Amygdala (tissue), 56 donors: ENCODE measurements at regions not wholly inside any gene's neighbourhood (a gene's known extent, or its start where the extent isn't known, plus 50 kb on each side); places are given as distances from the start of the nearest gene placed in this dataset.
"Not testable (repeated sequence)": the region's sequence is repeated elsewhere in the genome, so short reads cannot be mapped to it uniquely, and the experiment has no call there.

Experiments used
- DNase-seq, 56 donors: peaks; one replicate each; lab custom pipeline; 2025; lab: John Stamatoyannopoulos, UW

DNA sequence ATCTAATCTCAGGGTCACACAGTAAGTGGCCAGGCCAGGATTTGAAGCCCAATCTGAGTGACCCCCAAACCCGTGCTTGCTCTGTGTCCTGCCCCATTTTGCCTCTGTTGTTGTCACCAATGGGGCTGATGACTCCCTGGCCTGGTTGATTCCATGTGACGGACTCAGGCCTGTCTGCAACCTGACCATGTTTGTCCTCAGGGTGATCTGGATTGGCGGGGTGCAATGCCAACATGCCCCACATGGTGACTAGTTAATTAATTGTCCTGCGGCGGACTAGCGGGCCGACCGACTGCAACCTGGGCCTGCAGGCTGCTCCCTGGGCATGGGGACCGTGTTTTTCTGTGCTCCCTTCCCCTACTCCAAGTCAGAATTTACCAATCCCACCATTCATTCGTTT, 256.3 kb downstream of the MATN1 start:
- no peak for DNase-seq

DNA sequence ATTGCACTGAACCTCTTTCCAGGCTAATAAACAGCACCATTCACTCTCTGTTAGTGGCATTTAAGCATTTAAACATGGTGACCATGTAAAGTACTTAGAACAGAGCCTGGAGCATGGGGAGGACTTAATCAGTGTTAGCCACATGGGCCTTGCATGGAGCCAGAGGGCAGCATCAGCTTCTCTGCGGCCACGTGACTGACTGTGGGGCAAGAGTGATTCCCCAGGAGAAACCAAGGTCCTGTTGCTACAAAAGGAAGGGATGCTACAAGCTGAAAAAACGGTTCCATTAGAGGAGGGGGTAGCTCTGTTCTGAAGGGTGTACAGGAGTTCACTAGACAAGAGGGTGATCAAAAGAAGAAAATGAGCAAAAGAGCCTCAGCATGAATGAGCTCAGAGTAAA, 256.8 kb downstream of the MATN1 start:
- DNase-seq: no peak

DNA sequence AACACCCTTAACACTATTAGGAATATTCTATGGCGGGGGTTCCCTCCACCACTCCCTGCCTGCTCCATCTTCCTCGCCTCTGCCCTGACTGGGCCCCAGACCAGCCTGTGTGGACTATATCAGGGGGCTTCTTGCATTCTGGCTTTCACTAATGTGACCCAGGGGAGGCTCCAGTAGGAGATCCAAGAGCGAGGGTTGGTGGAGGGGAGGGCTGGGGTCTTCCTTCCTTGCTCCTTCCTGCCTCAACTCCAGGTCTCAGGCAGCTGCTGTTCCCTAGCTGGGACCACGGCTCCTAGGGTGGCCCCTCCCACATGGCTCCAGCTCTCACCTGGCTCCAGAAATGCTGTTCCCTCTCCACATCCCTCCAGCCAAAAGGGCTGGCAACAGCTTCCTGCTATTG, 257.4 kb downstream of the MATN1 start:
- no peak for DNase-seq

DNA sequence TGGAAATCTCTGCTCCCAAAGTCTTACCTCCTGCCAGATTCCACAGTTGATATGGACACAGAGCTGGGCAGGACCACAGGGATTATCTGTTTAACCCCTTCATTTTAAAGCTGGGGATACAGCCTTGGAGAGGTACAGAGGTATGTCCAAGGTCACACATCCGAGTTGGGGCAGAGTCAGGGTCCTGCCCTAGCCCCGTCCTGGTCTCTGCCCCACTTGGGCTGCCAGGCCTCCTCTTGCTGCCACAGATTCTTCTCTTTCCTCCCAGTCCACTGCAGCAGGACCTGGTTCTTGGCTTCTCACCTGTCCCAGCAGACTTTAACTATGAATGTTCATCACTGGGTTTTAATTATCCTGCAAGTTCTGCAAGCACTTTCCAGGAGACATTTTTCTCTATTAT, 258.3 kb downstream of the MATN1 start:
- no peak for DNase-seq

DNA sequence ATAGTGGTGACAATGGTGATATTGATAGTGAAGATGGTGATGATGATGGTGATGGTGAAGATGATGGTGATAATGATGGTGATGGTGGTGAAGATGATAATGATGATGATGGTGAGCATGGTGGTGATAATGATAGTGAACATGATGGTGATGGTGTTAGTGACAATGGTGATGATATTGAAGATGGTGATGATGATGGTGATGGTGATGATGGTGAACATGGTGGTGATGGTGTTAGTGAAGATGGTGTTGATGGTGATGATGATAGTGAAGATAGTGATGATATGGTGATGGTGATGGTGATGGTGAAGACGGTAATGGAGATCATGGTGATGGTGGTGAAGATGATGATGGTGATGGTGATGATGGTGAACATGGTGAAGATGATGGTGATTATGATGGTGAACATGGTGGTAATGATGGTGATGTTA, 259.2 kb downstream of the MATN1 start:
- DNase-seq: no peak

DNA sequence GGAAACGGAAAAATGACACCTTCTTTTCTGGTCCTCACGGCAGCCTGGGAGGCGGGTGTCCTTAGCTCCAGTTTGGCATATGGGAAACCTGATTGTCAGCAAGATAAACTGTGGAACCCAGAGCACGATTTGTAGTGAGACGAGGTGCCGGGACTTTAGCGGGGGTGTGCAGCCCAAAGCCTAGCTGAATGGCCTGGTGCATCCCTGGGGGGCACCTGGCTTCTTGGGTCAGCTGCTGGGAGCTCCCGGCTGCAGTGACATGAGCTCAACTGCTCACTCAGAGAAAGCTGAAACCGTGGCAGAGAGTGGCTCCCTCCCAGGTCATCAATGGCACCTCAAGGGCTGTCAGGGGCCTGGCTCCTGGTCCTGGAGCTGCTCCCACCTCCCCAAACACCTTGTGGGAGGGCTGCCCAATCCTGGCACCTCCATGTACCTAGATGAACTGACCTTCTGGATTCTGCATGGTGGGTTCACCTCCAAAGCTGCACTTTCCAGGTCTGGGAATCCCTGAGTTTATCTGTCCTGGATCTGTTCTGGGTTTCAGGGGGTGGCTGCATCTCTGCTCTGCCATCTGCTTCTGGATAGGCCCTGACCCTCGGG, 260.5 kb downstream of the MATN1 start:
- no peak for DNase-seq

DNA sequence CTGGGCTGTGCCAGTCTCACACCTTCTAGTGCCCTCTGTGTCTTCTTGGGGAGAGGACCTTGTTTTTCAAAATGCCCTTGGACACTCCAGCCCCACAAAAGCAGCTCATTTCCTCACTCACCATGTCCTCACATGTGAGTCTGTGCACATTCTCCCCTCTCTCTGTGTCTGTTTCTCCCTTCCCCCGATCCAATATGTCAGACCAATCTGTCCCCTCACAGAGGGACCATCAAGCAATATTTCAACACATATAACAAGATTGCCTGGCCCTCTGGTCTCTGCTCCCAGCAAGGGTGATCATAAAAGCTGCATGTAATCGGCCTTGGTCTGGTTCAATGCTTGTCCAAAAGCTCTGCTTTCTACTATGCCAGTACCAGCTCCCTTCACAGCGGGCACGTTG, 261.2 kb downstream of the MATN1 start:
- DNase-seq: no peak

DNA sequence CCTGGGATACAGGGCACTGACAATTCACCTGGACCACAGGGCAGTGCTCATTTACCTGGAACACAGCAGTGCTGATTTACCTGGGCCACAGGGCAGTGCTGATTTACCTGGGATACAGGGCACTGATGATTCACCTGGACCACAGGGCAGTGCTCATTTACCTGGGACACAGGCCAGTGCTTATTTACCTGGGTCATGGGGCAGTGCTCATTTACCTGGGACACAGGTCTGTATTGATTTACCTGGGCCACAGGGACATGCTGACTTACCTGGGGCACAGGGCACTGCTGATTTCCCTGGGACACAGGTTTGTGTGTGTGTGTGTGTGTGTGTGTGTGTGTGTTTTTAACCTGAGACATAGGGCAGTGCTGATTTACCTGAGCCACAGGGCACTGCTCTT, 261.7 kb downstream of the MATN1 start:
- DNase-seq: no peak

DNA sequence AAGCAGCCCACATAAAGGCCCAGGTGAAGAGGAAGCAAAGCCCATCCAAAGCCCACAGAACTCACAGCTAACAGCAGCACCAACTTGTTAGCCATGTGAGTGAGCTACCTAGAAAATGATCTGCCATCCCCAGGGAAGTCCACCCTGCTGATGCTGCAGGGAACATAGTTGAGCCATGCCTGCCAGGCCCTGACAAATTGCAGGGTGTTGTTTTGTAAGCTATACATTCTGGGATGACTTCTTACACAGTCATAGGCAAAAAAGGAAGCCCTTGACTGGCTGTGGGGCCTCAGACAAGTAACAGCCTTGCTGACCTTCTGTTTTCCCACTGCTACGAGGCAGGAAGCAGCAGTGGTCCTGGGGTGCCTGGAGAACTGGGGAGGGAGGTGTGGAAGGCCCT, 262.7 kb downstream of the MATN1 start:
- DNase-seq: no peak

DNA sequence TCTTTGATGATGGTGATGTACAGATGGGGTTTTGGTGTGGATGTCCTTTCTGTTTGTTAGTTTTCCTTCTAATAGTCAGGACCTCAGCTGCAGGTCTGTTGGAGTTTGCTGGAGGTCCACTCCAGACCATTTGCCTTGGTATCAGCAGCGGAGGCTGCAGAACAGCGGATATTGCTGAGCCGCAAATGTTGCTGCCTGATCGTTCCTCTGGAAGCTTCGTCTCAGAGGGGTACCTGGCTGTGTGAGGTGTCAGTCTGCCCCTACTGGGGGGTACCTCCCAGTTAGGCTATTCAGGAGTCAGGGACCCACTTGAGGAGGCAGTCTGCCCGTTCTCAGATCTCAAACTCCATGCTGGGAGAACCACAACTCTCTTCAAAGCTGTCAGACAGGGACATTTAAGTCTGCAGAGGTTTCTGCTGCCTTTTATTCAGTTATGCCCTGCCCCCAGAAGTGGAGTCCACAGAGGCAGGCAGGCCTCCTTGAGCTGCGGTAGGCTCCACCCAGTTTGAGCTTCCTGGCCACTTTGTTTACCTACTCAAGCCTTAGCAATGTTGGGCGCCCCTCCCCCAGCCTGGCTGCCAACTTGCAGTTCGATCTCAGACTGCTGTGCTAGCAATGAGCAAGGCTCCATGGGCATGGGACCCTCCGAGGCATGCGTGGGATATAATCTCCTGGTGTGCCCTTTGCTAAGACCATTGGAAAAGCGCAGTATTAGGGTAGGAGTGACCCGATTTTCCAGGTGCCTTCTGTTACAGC, 264.5 kb downstream of the MATN1 start:
- not testable (repeated sequence) for DNase-seq

DNA sequence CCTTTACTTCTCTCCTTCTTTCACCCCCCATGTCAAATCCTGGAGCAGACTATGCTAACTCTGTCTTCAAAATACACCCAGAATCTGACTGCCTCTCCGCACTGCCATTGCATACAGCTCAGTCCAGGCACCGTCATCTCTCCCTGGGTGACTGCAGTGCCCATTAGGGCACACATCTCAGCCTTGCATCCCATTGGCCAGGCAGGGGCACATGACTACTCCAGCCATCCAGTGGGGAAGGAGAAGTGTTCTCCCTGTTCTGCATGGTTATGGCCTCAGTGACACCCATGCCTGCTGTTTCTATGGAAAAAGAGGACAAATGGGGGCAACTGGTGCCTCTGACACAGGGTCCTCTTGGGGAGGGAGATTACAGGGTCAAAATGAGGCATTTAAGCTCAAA, 270.5 kb downstream of the MATN1 start:
- no peak for DNase-seq

DNA sequence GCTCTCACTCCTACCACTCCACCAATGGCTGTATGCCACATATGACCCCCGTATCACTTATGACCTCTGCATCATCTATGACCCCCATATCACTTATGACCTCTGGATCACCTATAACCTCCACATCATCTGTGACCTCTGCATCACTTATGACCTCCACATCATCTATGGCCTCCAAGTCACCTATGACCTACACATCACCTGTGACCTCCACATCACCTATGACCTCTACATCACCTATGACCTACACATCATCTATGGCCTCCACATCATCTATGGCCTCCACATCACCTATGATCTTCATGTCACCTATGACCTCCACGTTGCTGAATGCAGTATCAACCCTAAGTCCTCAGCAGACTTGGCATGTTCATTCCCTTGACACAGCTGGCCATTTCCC, 271.2 kb downstream of the MATN1 start:
- no peak for DNase-seq

DNA sequence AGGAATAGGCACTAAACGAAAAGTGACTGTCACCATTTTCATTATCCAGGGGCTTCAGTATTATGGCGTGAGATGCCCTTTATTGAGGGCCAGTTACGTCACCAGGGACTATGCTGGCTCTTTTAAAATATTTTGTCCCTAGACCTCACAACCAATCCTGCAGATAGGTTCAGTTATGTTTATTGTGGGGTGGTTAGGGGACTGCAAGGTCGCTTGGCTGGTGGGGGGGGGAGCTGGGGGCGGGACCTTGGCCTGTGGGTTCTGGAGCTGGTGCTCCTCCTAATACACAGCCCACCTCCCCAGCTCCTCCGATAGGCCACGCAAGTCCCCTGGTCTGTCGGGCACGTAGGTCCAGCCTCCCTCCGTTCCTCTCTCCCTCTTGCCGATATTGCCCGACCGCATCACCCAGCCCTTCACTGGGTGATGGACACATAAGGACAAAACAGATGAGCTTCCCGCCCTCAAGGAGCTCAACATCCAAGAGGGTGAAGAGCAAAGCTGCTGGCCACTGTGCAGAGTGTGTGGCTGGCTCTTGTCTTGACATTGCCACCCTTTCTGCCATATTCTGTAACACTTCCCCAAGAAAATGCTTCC, 271.8 kb downstream of the MATN1 start:
- DNase-seq: no peak

DNA sequence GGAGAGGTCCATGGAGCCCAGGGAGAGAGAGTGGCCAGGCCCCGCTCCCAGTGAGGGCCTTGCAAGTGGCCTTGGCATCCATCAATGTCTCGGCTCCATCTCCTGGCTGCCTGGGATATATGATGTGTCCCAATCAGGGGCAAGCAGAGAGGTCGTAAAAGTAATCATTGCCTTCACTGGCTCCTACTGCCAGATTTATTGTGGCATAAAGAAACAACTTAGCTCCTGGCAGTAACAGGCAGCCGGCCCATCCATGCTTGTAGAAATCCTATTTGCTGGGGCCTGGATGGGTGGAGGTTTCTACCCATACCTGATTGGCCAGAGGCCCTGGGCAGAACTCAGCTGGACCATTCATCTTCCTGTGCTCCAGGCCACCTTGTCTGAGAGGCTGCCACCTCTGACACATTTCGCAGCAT, 272.6 kb downstream of the MATN1 start:
- no peak for DNase-seq

DNA sequence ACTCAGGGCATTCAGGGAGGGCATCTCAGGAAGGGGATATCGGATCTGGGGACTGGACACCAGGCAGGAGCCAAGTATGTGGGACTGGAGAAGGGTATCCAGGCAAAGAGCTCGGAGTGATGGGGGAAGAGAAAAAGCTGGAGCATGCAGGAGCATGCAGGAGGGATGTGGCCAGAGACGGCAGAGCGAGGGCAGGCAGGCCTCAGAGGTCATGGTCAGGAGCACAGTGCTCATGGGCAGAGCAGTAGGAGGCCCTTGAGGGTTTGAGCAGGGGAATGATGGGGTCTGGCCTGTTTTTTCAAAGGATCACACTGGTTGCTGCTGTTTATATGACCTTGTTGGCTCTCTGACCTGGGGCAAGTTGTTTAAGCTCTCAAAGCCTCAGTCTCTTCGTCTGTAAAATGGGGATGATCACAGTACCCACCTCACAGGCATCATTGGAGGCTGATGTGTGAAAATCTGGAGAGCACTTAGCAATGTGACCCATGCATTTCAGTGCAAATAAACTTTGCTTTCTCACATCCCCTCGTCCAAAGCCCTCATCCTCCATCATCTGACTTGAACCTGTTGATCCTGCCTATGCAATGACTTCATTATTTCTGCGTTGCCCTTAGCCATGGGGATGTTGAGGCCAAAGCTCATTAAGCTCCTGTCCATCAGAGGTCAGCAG, 273.1 kb downstream of the MATN1 start:
- no peak for DNase-seq

DNA sequence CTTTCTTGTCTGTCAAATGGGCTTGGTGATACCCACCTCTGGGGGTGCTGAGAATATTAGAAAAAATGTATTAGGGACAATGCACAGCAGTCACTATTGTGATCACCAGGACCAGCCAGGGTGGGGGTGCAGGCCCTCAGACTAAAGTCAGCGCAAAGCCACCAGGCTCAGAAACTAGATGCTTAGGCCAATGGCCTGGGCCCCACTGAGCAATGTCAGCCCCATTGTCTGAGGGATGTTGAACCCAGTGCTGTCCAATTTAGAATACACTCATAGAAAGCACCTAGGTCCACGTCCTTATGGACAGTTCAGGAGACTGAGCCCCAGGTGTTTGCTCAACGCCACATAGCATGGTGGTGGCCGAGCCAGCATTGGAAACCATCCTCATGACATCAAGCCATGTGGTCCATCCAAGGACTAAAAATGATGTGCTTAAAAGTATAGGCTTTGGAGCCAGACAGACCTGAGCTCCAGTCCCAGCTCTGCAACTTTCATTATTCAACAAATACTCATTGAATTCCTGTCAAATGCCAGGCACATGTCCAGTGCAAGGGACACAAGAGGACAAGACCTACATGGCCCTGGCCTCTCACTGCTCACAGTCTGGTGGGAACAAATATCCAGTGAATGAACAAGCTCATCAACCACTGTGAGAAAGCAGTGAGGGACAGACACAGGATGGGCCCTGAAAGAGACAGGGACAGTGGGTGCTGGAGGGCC, 273.8 kb downstream of the MATN1 start:
- no peak for DNase-seq

DNA sequence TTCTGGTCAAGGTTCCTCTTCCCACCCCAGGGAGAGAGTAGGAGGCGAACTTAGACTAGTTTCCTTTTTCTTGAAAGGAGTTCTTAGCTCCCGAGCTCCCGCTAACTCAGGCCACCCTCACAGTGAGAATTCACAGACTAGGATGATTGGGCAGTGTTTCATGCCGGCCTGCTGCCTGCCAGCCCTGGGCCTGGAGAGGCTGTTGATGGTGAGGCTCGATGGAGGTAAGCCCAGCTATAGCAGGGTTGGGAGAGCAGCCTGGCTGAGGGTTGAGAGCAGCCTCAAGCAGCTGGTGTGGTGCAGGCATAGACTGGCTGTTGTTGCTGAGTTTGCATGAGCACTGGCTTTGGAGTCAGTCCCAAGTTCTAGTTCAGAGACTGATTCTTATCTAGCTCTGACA, 274.4 kb downstream of the MATN1 start:
- DNase-seq: no peak

DNA sequence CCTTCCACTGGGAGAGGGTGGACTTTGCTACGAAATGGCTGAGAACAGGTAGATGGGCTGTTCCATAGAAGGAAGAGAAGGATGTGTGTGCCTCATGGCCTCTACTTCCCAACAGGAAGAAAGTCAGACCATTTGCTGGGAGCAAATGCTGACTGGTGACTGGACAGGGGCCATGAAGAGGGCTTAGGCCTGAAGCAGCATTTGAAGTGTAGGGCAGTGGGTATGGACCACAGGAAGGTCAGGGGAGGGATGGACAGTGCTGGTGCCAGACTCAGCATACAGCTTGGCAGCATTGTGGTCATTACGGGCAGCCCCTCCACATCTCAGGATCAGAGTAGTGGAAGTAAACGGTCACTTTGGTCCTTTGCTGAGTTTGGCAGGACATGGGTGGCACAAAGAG, 275.7 kb downstream of the MATN1 start:
- DNase-seq: no peak

DNA sequence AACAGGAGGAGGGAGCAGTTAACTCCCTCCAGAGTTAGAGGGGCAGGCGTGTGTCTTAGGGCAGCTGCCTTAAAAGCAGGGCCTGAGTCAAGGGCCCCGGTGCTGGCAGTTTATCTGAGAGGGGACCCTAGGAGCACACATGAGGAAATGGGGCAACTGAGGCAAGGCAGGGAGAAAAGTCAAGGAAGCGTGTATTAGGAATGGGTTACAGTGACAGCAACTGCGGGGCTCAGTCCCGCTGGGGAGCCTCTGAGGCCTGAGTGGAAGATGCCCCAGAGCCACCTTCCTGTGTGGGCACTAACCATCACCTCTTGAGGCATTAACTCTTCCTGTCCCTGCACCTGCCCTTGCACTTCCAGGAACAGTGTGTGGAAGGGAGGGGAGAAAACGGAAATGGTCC, 276.3 kb downstream of the MATN1 start:
- DNase-seq: no peak

DNA sequence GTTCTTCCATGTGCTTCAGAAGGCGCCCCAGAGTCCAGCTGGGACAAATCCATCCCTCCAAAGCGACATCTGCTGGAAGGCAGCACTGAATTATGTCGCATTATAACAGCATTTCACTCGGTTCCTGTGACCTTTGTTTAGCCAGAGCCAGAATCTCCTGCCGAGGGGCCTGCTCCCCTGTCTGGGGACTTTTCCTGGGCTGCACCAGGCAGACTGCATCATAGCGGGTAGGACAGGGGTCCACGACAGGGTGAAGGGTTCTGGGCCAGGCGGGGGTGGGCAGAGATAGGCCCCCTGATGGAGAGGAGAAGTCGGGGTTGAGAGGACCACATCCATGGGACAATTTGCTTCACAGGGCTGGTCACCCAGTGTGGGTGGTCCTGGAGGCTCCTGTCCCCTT, 276.9 kb downstream of the MATN1 start:
- no peak for DNase-seq

DNA sequence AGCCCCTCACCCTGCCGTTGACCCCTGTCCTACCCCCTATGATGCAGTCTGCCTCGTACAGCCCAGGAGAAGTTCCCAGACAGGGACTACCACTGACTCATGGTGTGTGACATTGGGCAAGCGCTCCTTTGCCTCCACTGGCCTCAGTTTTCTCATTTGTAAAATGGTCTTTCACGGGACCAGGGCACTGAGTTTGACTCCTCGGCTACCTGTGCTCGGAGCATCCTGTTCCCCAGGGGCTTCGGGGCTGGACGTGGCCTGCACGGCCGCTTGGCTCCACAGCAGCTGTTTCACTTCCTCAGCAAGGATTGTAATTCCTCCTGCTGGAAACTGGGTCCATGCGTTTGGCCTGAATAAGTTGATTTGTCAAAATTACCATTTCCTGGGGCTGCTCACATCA, 277.3 kb downstream of the MATN1 start:
- DNase-seq: no peak
